Upper lobe of left lung (tissue), 6 donors: ENCODE measurements at regions not wholly inside any gene's neighbourhood (a gene's known extent, or its start where the extent isn't known, plus 50 kb on each side); places are given as distances from the start of the nearest gene placed in this dataset.

Experiments
- ATAC-seq, 2 donors: fragments of 200-7000 bp; cut with Tn5 transposase; one replicate each; pipeline ENCODE4 v1.9.1; 2022; ENCODE audit warnings: mild to moderate bottlenecking in 2 of 2, moderate library complexity in 2 of 2; ENCODE audit not compliant: low FRiP score in 2 of 2
- DNase-seq, 2 donors: peaks; one replicate each; pipeline ENCODE4 v3.0.0-alpha.2; 2019 to 2020
- H3K27ac ChIP-seq, 4 donors: fragments of 200-600 bp; sonication (generic); one replicate each; pipeline ENCODE4 v1.5.1; 2016 to 2019
- H3K27me3 ChIP-seq, 4 donors: fragments of 200-600 bp; sonication (generic); one replicate each; pipeline ENCODE4 v1.5.1; 2017 to 2019
- H3K36me3 ChIP-seq, 4 donors: fragments of 200-600 bp; sonication (generic); one replicate each; pipeline ENCODE4 v1.5.1; 2016 to 2019
- H3K4me1 ChIP-seq, 4 donors: fragments of 200-600 bp; sonication (generic); one replicate each; pipeline ENCODE4 v1.5.1; 2018 to 2019
- H3K4me3 ChIP-seq, 4 donors: fragments of 200-600 bp; sonication (generic); one replicate each; pipeline ENCODE4 v1.5.1; 2017 to 2019; ENCODE audit warnings: mild to moderate bottlenecking in 2 of 4, moderate library complexity in 1 of 4
- H3K9me3 ChIP-seq, 4 donors: fragments of 200-600 bp; sonication (generic); one replicate each; pipeline ENCODE4 v1.5.1; 2018 to 2019
- EP300 ChIP-seq, 4 donors: sonication (generic); formaldehyde crosslinking; IDR thresholded peaks; one replicate each; pipeline ENCODE4 v1.5.1; 2017; ENCODE audit warnings: antibody characterized with exemption in 4 of 4, control low read depth in 2 of 4
- POLR2A ChIP-seq, 4 donors: fragments of 450-650 bp; IDR thresholded peaks; one replicate each; pipeline ENCODE4 v1.5.1; 2016 to 2017; ENCODE audit warnings: antibody characterized with exemption in 4 of 4, mild to moderate bottlenecking in 2 of 4
- POLR2AphosphoS5 ChIP-seq, 2 donors: sonication (generic); formaldehyde crosslinking; IDR thresholded peaks; one replicate each; pipeline ENCODE4 v1.5.1; 2017; ENCODE audit warnings: antibody characterized with exemption in 2 of 2
- WGBS, 2 donors: methylation state at CpG; one replicate each; pipeline ENCODE4 v1.1.5; 2017 to 2018; 5-methylcytosine and 5-hydroxymethylcytosine counted together
- TF ChIP-seq, protein P1 (sequence below), 6 experiments: fragments of 450-650 bp in 4 of 6; fragments of 200-600 bp in 2 of 6; sonication (generic) in 2 of 6; IDR thresholded peaks; one replicate each; pipeline ENCODE4 v1.5.1; 2016 to 2019; ENCODE audit warnings: antibody characterized with exemption in 6 of 6
- donor health status: DM: no; HTN: no; CAD: no; lungs with moderate emphysema.
- donor health status: DM: no; HTN: yes; CAD: no; lungs with severe emphysema.

DNA sequence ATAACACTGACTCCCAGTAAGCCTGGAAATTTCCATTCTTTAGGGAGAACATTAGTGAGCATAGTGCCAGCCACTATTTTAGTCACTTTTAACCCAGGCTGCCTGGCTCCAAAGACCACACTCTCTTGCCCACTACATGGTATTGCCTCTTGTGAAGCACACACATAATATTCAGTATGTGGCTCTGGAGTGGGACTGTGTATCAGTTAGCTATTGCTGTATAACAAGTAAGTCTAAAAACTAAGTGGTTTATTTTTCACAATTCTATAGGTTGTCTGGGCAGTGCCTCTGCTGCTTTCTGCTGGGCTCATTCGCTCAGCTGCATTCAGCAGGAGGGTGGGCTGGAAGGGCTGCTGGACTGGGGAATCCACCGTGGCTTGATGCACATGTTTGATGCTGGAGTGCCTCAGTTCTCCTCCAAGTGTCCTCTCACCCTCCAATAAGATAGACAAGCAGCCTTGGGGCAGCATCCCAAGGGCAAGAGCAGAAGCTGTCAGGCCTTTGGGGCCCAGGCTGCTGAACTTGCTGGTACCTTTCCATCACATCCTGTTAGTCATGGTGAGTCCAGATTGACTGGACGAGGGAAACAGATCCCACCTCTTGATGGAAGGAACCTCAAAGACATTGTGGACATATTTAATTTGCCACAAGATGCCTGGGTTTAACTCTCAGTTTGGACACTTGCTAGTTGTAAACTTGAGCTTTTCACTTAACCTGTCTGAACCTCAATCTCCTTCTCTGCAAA, 66.6 kb upstream of the TLE3 start:
- Histone ChIP-seq H3K27me3 (no peaks in the 10 kb centered on the region), H3K27ac (no peak overlapping the region), H3K36me3 (no peaks in the 10 kb centered on the region), H3K4me3 (no peak overlapping the region), H3K9me3 (no peaks in the 10 kb centered on the region), H3K4me1 (peaks cover 5 to 16% (median 10%) of the 10 kb centered on the region in 4 donors)
- 90 to 100% methylated on average over 3 of the region's 3 CpGs for WGBS, 2 donors
- TF ChIP-seq EP300 (IDR thresholded peaks at IDR 0.05), result no peak
- TF ChIP-seq, protein P1, sequence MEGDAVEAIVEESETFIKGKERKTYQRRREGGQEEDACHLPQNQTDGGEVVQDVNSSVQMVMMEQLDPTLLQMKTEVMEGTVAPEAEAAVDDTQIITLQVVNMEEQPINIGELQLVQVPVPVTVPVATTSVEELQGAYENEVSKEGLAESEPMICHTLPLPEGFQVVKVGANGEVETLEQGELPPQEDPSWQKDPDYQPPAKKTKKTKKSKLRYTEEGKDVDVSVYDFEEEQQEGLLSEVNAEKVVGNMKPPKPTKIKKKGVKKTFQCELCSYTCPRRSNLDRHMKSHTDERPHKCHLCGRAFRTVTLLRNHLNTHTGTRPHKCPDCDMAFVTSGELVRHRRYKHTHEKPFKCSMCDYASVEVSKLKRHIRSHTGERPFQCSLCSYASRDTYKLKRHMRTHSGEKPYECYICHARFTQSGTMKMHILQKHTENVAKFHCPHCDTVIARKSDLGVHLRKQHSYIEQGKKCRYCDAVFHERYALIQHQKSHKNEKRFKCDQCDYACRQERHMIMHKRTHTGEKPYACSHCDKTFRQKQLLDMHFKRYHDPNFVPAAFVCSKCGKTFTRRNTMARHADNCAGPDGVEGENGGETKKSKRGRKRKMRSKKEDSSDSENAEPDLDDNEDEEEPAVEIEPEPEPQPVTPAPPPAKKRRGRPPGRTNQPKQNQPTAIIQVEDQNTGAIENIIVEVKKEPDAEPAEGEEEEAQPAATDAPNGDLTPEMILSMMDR (IDR thresholded peaks at IDR 0.05), result no peak
- no peak for TF ChIP-seq POLR2AphosphoS5 (IDR thresholded peaks at IDR 0.05)
- no peak for TF ChIP-seq POLR2A (IDR thresholded peaks at IDR 0.05)
- ATAC-seq, result no peak
- DNase-seq, result no peak

DNA sequence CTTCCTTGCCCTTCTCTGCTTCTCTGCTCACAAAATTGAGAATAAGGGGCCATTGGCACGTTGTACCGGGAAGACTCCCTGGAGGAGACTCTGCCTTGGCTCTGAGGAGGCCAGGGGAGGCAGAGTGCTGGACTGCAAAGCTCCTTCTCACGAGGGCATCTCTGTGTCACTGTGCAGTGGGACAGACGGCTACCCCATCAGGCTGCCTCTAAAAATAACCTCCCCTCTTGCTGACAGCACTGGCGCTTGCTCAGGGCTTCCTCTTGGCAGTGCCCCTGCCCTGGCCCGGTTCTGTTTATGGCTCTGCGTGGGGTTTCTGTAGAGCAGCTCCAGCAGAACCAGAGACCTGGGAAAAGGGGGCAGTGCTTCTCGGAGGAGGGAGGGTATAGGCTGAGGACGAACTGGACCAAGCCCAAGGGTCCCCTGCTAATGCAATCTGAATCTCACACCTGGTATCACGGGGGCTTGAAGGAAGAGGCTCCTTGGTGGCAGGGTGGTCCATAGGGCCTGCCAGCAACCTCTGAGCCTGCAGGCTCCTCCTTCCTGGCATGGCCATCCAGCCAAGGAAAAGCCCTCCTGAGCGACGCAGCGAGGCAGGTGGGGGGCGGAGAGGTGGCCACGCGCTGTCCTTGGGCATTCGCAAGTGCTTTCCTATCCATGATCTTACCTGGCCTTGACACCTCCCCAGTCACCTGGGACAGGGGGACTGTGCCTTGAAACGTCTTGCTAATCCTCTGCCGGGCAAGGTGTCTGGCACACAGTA, 63.3 kb upstream of the TLE3 start:
- no peak overlapping the region for H3K27ac ChIP-seq

DNA sequence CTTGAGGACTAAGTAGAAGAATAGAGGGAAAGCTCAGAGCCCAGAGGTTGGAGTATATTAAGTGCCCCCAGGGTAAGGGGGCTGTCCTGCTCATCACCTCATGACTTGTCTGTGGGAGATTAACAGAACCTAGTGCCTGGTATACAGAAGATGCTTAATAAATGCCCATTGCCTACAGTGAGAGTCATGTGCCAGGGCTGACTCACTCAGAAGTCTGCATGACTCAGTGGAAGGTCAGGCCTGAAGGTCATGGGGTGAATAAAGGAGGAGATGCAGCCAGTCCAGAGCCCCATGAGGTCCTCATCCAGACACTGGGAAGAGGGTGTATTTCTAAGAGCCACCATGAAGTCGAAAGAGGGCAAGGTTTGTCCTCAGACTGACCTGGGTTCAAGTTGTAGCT, 62.5 kb upstream of the TLE3 start:
- Histone ChIP-seq H3K27ac (no peak overlapping the region), H3K4me1 (peaks cover 12 to 26% (median 21%) of the 10 kb centered on the region in 4 donors), H3K36me3 (no peaks in the 10 kb centered on the region), H3K9me3 (no peaks in the 10 kb centered on the region), H3K27me3 (no peaks in the 10 kb centered on the region), H3K4me3 (no peak overlapping the region)
- TF ChIP-seq POLR2A (IDR thresholded peaks at IDR 0.05) (no peak), EP300 (IDR thresholded peaks at IDR 0.05) (no peak), POLR2AphosphoS5 (IDR thresholded peaks at IDR 0.05) (no peak)
- TF ChIP-seq, protein P1 (IDR thresholded peaks at IDR 0.05), result no peak
- no peak for DNase-seq
- 56 to 81% methylated on average over 1 of the region's 1 CpG for WGBS, 2 donors
- peak in 1 of 2 donors; percentile 34 for ATAC-seq

More for the DNA sequence above, 63.3 kb upstream of the TLE3 start:
- Histone ChIP-seq H3K27me3 (no peaks in the 10 kb centered on the region), H3K36me3 (no peaks in the 10 kb centered on the region), H3K4me3 (no peak overlapping the region), H3K9me3 (no peaks in the 10 kb centered on the region), H3K4me1 (peaks cover 12 to 24% (median 20%) of the 10 kb centered on the region in 4 donors)
- ATAC-seq, result no peak
- TF ChIP-seq, protein P1 (IDR thresholded peaks at IDR 0.05), result no peak
- no peak for TF ChIP-seq POLR2A (IDR thresholded peaks at IDR 0.05)
- TF ChIP-seq POLR2AphosphoS5 (IDR thresholded peaks at IDR 0.05), result no peak
- no peak for TF ChIP-seq EP300 (IDR thresholded peaks at IDR 0.05)
- peak in 1 of 2 donors; percentile 52 for DNase-seq
- 73 to 82% methylated on average over 17 to 19 of the region's 19 CpGs for WGBS, 2 donors

DNA sequence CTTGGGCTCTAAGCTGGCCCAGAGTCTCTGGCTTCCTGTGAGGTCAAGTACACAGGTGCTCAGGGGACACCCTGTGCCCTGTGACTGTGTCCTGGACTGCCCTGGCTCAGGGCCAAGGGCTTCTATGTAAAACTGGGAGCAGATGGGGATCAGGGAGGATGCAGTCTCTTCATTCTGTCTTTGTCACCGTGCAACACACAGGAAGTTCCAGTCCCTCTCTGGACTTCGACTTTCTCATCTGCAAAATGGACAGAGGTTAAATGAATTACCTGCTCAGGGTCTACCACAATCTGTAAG, 61.9 kb upstream of the TLE3 start:
- WGBS, 2 donors, result 52 to 65% methylated on average over 2 of the region's 2 CpGs
- no peak overlapping the region for H3K27ac ChIP-seq
- peaks cover 15 to 30% (median 26%) of the 10 kb centered on the region in 4 donors for H3K4me1 ChIP-seq
- H3K36me3 ChIP-seq, result no peaks in the 10 kb centered on the region
- H3K4me3 ChIP-seq, result no peak overlapping the region
- no peaks in the 10 kb centered on the region for H3K9me3 ChIP-seq
- ATAC-seq, result no peak
- H3K27me3 ChIP-seq, result no peaks in the 10 kb centered on the region
- DNase-seq, result no peak
- no peak for TF ChIP-seq EP300 (IDR thresholded peaks at IDR 0.05)
- no peak for TF ChIP-seq POLR2A (IDR thresholded peaks at IDR 0.05)
- no peak for TF ChIP-seq POLR2AphosphoS5 (IDR thresholded peaks at IDR 0.05)
- TF ChIP-seq, protein P1 (IDR thresholded peaks at IDR 0.05), result no peak
